Tibial artery (tissue), 4 donors: ENCODE measurements at regions not wholly inside any gene's neighbourhood (a gene's known extent, or its start where the extent isn't known, plus 50 kb on each side); places are given as distances from the start of the nearest gene placed in this dataset.

Experiments
- DNase-seq, 2 donors: peaks; one replicate each; pipeline ENCODE4 v3.0.0-alpha.2; 2019
- H3K27ac ChIP-seq, 2 donors: fragments of 200-600 bp; sonication (generic) in 1 of 2; 1 replicate in 1 of 2; 2 replicates in 1 of 2; pipeline ENCODE4 v1.5.1; 2018 to 2019; ENCODE audit warnings: mild to moderate bottlenecking in 1 of 2
- H3K27me3 ChIP-seq, 2 donors: fragments of 200-600 bp; sonication (generic) in 1 of 2; one replicate each; pipeline versions ENCODE4 v1.5.1 to v1.6.0; 2016 to 2019
- H3K36me3 ChIP-seq, 3 donors: fragments of 200-600 bp; sonication (generic) in 2 of 3; one replicate each; pipeline ENCODE4 v1.5.1; 2016 to 2019; ENCODE audit warnings: mild to moderate bottlenecking in 2 of 3
- H3K4me1 ChIP-seq, 4 donors: fragments of 200-600 bp; sonication (generic) in 2 of 4; 1 replicate in 3 of 4; 2 replicates in 1 of 4; pipeline ENCODE4 v1.5.1; 2016 to 2019
- H3K4me3 ChIP-seq, 2 donors: fragments of 200-600 bp; sonication (generic) in 1 of 2; 1 replicate in 1 of 2; 2 replicates in 1 of 2; pipeline ENCODE4 v1.5.1; 2018 to 2019; ENCODE audit warnings: mild to moderate bottlenecking in 2 of 2
- H3K9me3 ChIP-seq, 3 donors: fragments of 200-600 bp; sonication (generic) in 1 of 3; one replicate each; pipeline ENCODE4 v1.5.1; 2016 to 2019
- CTCF ChIP-seq, 2 experiments: fragments of 200-600 bp in 1 of 2; fragments of 450-650 bp in 1 of 2; IDR thresholded peaks; one replicate each; pipeline ENCODE4 v1.5.1; 2017 to 2019; ENCODE audit warnings: antibody characterized with exemption in 2 of 2, mild to moderate bottlenecking in 1 of 2, moderate library complexity in 1 of 2
- intact Hi-C: fragments of 100-400 bp; cut with DNase I; formaldehyde crosslinking; loops from one replicate; pipeline ENCODE4 v1.15.0; 2023; ENCODE audit warnings: low total_unique reads

- H3K9me3 ChIP-seq = no peaks in the 10 kb centered on the region
- TF ChIP-seq CTCF (IDR thresholded peaks at IDR 0.05) = no peak
- DNase-seq = no peak
- no peaks in the 10 kb centered on the region for H3K36me3 ChIP-seq
- peaks cover 0 to 9% (median 0%) of the 10 kb centered on the region in 4 donors for H3K4me1 ChIP-seq
- intact Hi-C loops = no loop called here
- no peaks in the 10 kb centered on the region for H3K27me3 ChIP-seq
- no peak overlapping the region for H3K4me3 ChIP-seq
- H3K27ac ChIP-seq = no peak overlapping the region
These were observed 146.1 kb upstream of the TBL1X start for GRCh38 chrX:9318766-9319165.

- Histone ChIP-seq H3K4me3 (no peak overlapping the region), H3K27me3 (no peaks in the 10 kb centered on the region), H3K36me3 (no peaks in the 10 kb centered on the region), H3K4me1 (peaks cover 0 to 9% (median 0%) of the 10 kb centered on the region in 4 donors), H3K27ac (no peak overlapping the region), H3K9me3 (no peaks in the 10 kb centered on the region)
- no peak for TF ChIP-seq CTCF (IDR thresholded peaks at IDR 0.05)
- intact Hi-C loops = no loop called here
- DNase-seq = no peak
These were observed 143.9 kb upstream of the TBL1X start for GRCh38 chrX:9320940-9321339.

- Histone ChIP-seq H3K27ac (no peak overlapping the region), H3K9me3 (no peaks in the 10 kb centered on the region), H3K27me3 (no peaks in the 10 kb centered on the region), H3K4me1 (peaks cover 0 to 9% (median 0%) of the 10 kb centered on the region in 4 donors), H3K4me3 (no peak overlapping the region), H3K36me3 (no peaks in the 10 kb centered on the region)
- intact Hi-C loops = no loop called here
- no peak for TF ChIP-seq CTCF (IDR thresholded peaks at IDR 0.05)
- DNase-seq = no peak
These were observed 140.2 kb upstream of the TBL1X start for GRCh38 chrX:9324676-9325075.

- DNase-seq = no peak
- no peak overlapping the region for H3K4me3 ChIP-seq
- no peaks in the 10 kb centered on the region for H3K36me3 ChIP-seq
- TF ChIP-seq CTCF (IDR thresholded peaks at IDR 0.05) = no peak
- peaks cover 0 to 9% (median 0%) of the 10 kb centered on the region in 4 donors for H3K4me1 ChIP-seq
- H3K9me3 ChIP-seq = no peaks in the 10 kb centered on the region
- no peak overlapping the region for H3K27ac ChIP-seq
- intact Hi-C loops = no loop called here
- H3K27me3 ChIP-seq = no peaks in the 10 kb centered on the region
These were observed 138.5 kb upstream of the TBL1X start for GRCh38 chrX:9326369-9326768.

- no peak for TF ChIP-seq CTCF (IDR thresholded peaks at IDR 0.05)
- Histone ChIP-seq H3K4me1 (peaks cover 0 to 9% (median 0%) of the 10 kb centered on the region in 4 donors), H3K27me3 (no peaks in the 10 kb centered on the region), H3K9me3 (no peaks in the 10 kb centered on the region), H3K27ac (no peak overlapping the region), H3K4me3 (no peak overlapping the region), H3K36me3 (no peaks in the 10 kb centered on the region)
- intact Hi-C loops = no loop called here
- DNase-seq = no peak
These were observed 137.6 kb upstream of the TBL1X start for GRCh38 chrX:9327086-9327746.

- intact Hi-C loops = no loop called here
- Histone ChIP-seq H3K27ac (no peak overlapping the region), H3K4me3 (no peak overlapping the region), H3K27me3 (no peaks in the 10 kb centered on the region), H3K36me3 (no peaks in the 10 kb centered on the region), H3K9me3 (no peaks in the 10 kb centered on the region), H3K4me1 (peaks cover 0 to 9% (median 0%) of the 10 kb centered on the region in 4 donors)
- TF ChIP-seq CTCF (IDR thresholded peaks at IDR 0.05) = no peak
- no peak for DNase-seq
These were observed 137.1 kb upstream of the TBL1X start for GRCh38 chrX:9327747-9328145.
